Upper lobe of left lung (tissue), 6 donors: ENCODE measurements at regions not wholly inside any gene's neighbourhood (a gene's known extent, or its start where the extent isn't known, plus 50 kb on each side); places are given as distances from the start of the nearest gene placed in this dataset.
A peak's percentile ranks its signal among the peaks of the same experiment; 100 is the strongest.
"Not testable (repeated sequence)": the region's sequence is repeated elsewhere in the genome, so short reads cannot be mapped to it uniquely, and the experiment has no call there.

Experiments
- ATAC-seq, 2 donors: fragments of 200-7000 bp; cut with Tn5 transposase; one replicate each; pipeline ENCODE4 v1.9.1; 2022; ENCODE audit warnings: mild to moderate bottlenecking in 2 of 2, moderate library complexity in 2 of 2; ENCODE audit not compliant: low FRiP score in 2 of 2
- DNase-seq, 2 donors: peaks; one replicate each; pipeline ENCODE4 v3.0.0-alpha.2; 2019 to 2020
- H3K27ac ChIP-seq, 4 donors: fragments of 200-600 bp; sonication (generic); one replicate each; pipeline ENCODE4 v1.5.1; 2016 to 2019
- H3K27me3 ChIP-seq, 4 donors: fragments of 200-600 bp; sonication (generic); one replicate each; pipeline ENCODE4 v1.5.1; 2017 to 2019
- H3K36me3 ChIP-seq, 4 donors: fragments of 200-600 bp; sonication (generic); one replicate each; pipeline ENCODE4 v1.5.1; 2016 to 2019
- H3K4me1 ChIP-seq, 4 donors: fragments of 200-600 bp; sonication (generic); one replicate each; pipeline ENCODE4 v1.5.1; 2018 to 2019
- H3K4me3 ChIP-seq, 4 donors: fragments of 200-600 bp; sonication (generic); one replicate each; pipeline ENCODE4 v1.5.1; 2017 to 2019; ENCODE audit warnings: mild to moderate bottlenecking in 2 of 4, moderate library complexity in 1 of 4
- H3K9me3 ChIP-seq, 4 donors: fragments of 200-600 bp; sonication (generic); one replicate each; pipeline ENCODE4 v1.5.1; 2018 to 2019
- WGBS, 2 donors: methylation state at CpG; one replicate each; pipeline ENCODE4 v1.1.5; 2017 to 2018; 5-methylcytosine and 5-hydroxymethylcytosine counted together
- donor health status: DM: no; HTN: no; CAD: no; lungs with moderate emphysema.
- donor health status: DM: no; HTN: yes; CAD: no; lungs with severe emphysema.

GRCh38 chr5:181473483-181473882 is 106.4 kb downstream of the OR4F3 start:
- not testable (repeated sequence) for H3K36me3 ChIP-seq, H3K4me1 ChIP-seq, H3K4me3 ChIP-seq, ATAC-seq, H3K9me3 ChIP-seq, H3K27me3 ChIP-seq, H3K27ac ChIP-seq
- WGBS, 2 donors, result 46 to 51% methylated on average over 5 of the region's 5 CpGs
- peak in 1 of 2 donors; percentile 15 for DNase-seq
